Activated naive CD4-positive, alpha-beta T cell treated with anti-CD3 and anti-CD28 coated beads, Interleukin-2, amount 50 U/mL, for 24 hours (primary cell): ENCODE measurements at regions not wholly inside any gene's neighbourhood (a gene's known extent, or its start where the extent isn't known, plus 50 kb on each side); places are given as distances from the start of the nearest gene placed in this dataset.

Experiments used
- H3K27ac Mint-ChIP-seq: one replicate; pipeline ENCODE4 v1.8.0; 2021; ENCODE audit warnings: mild to moderate bottlenecking, mixed read lengths
- H3K27me3 Mint-ChIP-seq: one replicate; pipeline ENCODE4 v1.8.0; 2021; ENCODE audit warnings: mixed read lengths
- H3K36me3 Mint-ChIP-seq: one replicate; pipeline ENCODE4 v1.8.0; 2021; ENCODE audit warnings: mixed read lengths
- H3K4me1 Mint-ChIP-seq: one replicate; pipeline ENCODE4 v1.8.0; 2021; ENCODE audit warnings: mixed read lengths
- H3K4me3 Mint-ChIP-seq: one replicate; pipeline ENCODE4 v1.8.0; 2021; ENCODE audit warnings: mild to moderate bottlenecking, mixed read lengths
- H3K9me3 Mint-ChIP-seq: one replicate; pipeline ENCODE4 v1.8.0; 2021; ENCODE audit warnings: mixed read lengths

DNA sequence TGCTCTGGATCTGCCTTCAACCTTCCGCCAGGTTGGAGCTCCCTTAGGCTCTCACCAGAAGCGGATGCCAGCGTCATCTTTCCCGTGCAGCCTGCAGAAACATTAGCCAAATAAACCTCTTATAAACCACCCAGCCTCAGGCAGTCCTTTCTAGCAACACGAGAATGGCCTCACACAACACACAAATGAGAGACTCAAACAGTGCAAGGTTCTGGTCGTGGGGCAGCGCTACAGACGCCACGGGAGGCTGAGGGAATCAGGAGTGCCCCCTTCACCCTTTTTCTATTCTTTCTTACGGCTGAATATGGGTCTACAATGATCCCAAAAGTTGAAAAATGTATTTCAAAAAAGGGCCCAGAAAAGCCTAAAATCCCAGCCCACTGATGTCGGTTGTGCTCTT lies 96.4 kb downstream of the FOXL3 start:
- peaks cover 13% of the 10 kb centered on the region for H3K9me3 Mint-ChIP-seq
- H3K27ac Mint-ChIP-seq = no peak overlapping the region
- H3K4me3 Mint-ChIP-seq = no peak overlapping the region
- H3K4me1 Mint-ChIP-seq = peaks cover 15% of the 10 kb centered on the region
- H3K27me3 Mint-ChIP-seq = no peaks in the 10 kb centered on the region
- peaks cover 8% of the 10 kb centered on the region for H3K36me3 Mint-ChIP-seq

DNA sequence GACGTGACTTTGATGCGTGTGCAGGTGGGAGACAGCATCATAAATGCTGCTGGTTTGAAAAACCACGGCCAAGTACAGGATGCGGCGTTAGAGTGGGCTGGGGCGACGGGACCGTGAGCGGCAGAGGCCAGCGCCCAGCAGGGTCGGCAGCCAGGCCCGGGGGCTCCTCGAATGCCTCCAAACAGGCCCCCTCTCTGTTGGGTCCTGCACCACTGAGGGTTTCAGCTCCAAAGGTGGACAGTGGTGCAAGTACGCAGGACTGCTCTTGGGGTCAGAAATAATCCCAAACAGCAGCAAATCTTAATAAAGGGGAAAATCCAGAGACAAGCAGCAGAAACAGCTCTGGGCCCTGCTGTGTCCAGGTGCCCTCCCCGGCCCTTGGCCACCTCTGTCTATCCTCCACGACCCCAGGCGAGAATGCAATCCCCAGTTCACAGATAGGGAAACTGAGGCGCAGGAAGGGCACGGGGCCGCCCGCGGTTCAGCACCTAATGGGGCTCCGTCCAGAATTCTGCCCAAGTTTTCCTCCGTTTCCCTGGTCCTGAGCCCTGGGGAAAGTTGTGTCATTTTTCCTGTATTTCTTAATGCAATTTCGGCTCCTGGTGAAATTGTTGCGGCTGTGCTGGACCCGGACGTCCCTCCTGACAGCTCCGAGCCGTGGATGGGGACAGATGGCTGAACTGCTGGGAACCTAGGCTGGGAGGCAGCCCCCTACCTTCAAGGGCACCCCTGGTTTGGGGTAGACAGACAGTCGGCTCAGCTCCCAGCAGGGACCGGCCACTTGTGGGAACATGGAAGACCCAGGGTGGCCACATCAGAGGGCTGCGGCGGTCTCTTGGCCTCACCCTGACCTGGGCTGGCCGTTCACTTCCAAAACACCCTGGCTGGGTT lies 97.4 kb downstream of the FOXL3 start:
- Mint-ChIP-seq H3K4me1 (peaks cover 5% of the 10 kb centered on the region), H3K9me3 (peaks cover 13% of the 10 kb centered on the region), H3K27me3 (no peaks in the 10 kb centered on the region), H3K4me3 (no peak overlapping the region), H3K27ac (no peak overlapping the region), H3K36me3 (peaks cover 8% of the 10 kb centered on the region)

DNA sequence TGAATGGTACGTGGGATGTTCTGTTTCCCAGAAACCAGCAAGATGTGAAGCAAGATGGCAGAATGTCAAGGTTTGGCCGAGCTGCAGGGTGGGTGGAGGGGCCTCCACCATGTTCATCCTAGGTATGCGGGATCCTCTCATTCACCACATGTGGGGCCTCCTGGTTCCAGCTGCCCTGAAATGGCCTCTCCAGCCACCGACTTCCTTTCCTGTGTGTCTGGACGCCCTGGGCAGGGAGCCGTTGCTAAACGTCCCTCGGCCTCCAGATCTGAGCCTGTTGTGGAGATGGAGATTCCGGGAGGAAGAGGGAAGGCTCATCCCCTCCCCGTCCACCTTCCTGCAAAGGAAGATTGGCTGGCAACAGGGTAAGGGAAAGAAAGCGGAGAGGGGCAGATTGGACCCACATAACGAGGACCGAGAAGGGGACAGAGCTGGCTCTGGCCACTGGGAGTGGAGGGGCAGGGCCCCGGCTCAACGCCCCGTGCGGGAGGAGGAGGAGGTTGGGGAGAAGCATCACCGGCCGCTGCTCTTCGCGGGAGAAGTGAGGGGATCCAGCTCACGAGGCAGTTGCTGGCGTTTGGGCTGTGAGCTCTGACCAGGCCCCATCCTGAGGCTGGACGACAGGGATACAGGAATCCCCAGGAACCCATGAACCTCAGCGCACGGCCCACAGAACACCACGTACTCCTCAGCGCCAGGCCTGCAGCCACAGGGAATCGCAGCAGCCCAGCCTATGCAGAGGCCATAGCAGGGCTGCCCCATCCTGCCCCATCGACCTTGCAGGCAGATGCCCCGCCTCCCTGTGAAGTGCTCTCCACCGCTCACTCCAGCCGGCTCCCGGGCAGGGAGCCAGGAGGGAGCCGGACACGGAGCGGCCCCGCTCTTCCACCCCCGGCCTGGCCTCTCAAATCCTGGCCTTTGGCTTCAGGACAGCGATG lies 98.3 kb downstream of the FOXL3 start:
- Mint-ChIP-seq H3K36me3 (peaks cover 6% of the 10 kb centered on the region), H3K27ac (no peak overlapping the region), H3K9me3 (peaks cover 13% of the 10 kb centered on the region), H3K4me3 (no peak overlapping the region), H3K4me1 (no peaks in the 10 kb centered on the region), H3K27me3 (no peaks in the 10 kb centered on the region)

DNA sequence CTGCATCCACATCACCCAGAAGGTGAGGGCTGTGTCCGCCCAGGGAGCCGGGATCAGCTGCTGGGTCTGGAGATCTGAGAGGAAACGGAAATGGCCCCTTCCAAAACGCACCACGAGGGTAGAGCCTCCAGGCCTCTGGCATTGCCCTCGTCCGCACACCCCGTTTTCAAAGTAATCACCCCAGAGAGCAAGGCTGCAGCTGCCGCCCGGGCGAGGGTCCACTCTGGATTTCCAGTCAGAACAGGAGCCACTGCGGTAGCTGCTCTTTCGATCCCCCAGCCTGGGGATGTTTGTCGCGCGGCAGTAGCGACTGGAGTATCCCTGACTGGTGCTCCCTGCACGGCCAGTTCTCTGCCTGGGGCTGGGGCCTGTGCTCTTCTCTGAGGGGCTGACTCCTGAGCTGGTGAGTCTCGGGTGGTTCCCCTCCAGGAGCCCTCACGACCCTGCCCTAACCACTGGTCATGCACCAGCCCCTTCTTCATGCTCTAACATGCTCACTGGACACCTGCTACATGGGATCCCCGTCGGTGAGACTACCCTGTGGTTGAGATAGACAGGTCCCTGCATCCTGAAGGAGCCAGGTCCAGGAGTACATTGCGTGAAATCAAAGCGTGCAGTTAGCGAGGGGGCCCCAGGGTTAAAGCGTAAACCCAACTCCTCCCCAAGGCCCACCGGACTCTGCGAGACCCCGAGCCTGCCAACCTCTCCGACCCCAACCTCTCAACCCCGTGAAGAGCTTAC lies 99.2 kb downstream of the FOXL3 start:
- Mint-ChIP-seq H3K27me3 (no peaks in the 10 kb centered on the region), H3K36me3 (peaks cover 2% of the 10 kb centered on the region), H3K27ac (no peak overlapping the region), H3K4me1 (no peaks in the 10 kb centered on the region), H3K4me3 (no peak overlapping the region), H3K9me3 (peaks cover 5% of the 10 kb centered on the region)

DNA sequence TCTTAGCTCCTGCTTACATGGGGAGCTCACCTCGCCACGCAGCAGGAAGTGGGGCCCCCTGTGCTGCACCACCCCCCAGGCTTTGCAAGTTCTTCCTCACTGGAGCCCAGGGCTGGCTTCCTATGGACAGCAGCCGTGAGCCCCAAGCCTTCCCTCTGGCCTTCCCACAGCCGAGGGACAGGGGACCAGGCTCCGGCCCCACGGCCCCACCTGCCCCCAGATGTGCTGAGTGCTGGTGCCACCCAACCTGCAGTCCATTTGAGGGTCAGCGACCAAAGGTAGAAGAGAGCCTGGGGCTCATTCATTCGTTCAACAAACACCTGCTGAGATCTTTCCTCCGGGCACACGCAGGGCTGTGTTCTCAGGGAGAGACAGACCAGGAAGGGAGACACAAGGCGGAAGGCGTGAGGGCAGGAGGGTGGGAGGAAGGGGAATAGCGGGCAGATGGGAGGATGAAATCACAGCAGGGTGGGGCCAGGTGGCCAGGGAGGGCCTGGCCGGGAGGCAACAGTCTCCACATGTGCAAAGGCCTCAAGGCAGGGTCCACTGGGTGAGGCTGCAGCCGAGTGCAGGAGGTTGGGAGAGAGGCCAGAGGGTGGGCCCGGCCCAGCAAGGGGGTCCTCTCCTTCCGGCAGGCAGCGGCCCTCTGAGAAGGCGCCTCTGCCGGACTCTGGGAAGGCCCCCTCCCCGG lies 100.1 kb downstream of the FOXL3 start:
- Mint-ChIP-seq H3K36me3 (no peaks in the 10 kb centered on the region), H3K27ac (peak overlapping the region; percentile 46)

DNA sequence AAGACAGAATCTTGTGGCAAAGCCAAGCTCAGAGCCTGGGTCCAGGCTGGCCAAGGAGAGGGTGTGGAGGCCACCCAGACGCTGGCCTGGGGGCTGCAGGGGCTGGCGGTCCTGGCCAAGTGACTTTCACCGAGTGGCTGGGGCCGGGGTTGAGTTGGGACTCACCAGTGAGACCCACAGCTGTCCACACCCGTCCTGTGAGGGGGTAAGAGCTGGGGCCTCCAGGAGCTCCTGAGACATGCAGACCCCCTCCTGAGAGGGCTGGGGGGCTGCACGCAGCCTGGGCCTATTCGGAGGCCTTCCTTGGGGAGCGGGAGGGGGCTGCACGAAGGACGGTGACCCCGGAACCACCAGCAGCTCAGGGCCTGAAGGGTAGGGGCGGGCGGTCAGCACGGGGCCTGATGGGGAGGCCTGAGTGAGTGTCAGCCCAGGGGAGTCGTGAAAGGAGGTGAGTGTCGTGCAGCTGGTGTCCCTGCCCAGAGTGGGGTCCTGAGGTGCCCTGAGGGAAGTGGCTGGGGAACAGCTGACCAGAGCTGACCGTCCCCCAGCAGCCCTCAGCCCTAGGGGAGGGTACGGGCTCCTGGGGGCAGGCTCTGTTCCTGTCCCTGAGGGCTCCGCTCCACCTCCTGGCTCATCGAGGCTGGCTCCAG lies 100.9 kb downstream of the FOXL3 start:
- no peak overlapping the region for H3K4me3 Mint-ChIP-seq
- no peaks in the 10 kb centered on the region for H3K36me3 Mint-ChIP-seq
- H3K27ac Mint-ChIP-seq = no peak overlapping the region
- no peaks in the 10 kb centered on the region for H3K4me1 Mint-ChIP-seq
- no peaks in the 10 kb centered on the region for H3K27me3 Mint-ChIP-seq
- peaks cover 5% of the 10 kb centered on the region for H3K9me3 Mint-ChIP-seq

More for the DNA sequence above, 100.1 kb downstream of the FOXL3 start:
- H3K9me3 Mint-ChIP-seq = no peaks in the 10 kb centered on the region
- H3K4me1 Mint-ChIP-seq = no peaks in the 10 kb centered on the region
- no peak overlapping the region for H3K4me3 Mint-ChIP-seq
- H3K27me3 Mint-ChIP-seq = no peaks in the 10 kb centered on the region

DNA sequence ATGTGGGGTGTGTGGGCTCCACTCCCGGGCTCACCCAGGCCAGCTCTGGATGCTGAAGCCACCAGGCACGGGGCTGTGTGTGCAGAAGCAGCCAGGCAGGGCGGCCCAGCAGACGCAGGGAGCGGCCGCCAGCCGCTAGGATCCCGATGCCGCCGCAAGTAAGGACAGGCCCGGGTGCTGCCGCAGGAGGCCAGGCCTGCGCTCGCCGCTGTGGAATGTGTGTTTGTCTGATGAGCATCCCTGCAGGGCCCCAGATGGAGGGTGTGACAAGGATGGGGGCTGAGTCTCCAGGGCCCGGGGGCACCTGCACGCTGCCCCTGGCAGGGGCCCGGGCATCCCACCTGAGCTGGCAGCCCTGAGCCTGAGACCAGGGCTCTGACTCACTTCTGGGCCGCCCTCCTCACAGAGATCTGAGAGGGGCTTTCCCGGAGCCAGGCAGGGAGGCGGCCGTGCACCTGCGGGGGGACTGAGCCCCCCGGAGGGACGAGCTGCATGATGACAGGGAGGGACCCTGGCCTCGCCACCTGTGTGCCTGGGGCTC lies 101.5 kb downstream of the FOXL3 start:
- H3K27ac Mint-ChIP-seq = no peak overlapping the region
- H3K27me3 Mint-ChIP-seq = no peaks in the 10 kb centered on the region
- peaks cover 11% of the 10 kb centered on the region for H3K9me3 Mint-ChIP-seq
- H3K4me1 Mint-ChIP-seq = no peaks in the 10 kb centered on the region
- H3K36me3 Mint-ChIP-seq = peaks cover 5% of the 10 kb centered on the region
- no peak overlapping the region for H3K4me3 Mint-ChIP-seq

DNA sequence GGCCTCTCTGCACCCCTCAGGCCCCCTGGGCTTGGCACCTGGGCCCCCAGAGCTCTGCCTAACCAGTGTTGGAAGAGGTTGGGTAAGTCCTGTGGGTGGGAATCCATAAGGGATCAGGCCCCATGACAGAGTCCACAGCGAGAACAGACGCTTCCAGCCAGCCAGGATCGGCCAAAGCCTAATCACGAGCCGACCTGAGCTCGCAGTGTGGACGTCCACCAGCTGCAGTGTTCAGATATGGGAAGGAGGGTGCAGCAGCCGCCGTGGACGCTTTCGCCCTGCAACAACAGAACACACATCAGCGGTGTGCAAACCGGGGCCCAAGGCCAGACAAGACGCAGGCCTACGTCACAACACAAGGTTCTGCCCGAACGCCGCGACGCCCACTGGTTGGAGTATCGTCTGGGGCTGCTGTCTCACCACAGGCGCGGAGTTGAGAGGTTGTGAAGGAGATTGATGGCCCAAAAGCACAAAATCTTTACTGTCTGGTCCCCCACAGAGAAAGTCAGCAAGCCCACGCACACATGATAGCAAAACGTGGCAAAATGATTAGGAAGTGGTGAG lies 102.1 kb downstream of the FOXL3 start:
- H3K4me1 Mint-ChIP-seq = no peaks in the 10 kb centered on the region
- H3K27me3 Mint-ChIP-seq = no peaks in the 10 kb centered on the region
- H3K4me3 Mint-ChIP-seq = no peak overlapping the region
- H3K36me3 Mint-ChIP-seq = peaks cover 7% of the 10 kb centered on the region
- H3K9me3 Mint-ChIP-seq = peaks cover 17% of the 10 kb centered on the region
- no peak overlapping the region for H3K27ac Mint-ChIP-seq

DNA sequence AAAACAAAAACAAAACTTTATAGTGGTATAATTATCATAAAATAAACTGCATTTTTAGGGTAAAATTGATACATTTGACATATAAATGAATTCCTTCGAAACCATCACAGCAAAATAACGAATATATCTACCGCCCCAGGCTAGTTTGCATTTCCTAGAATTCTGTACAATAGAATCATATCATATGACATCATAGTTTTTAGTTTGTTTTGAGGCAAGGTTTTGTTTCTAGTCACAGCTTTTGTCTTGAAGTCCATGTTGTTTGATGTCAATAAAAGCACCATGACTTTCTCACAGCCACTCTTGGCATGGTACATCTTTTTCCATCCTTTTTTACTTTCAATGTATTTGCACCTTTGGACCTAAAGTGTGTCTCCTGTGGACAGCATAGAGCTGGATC lies 102.9 kb downstream of the FOXL3 start:
- Mint-ChIP-seq H3K4me1 (no peaks in the 10 kb centered on the region), H3K27ac (no peak overlapping the region), H3K4me3 (no peak overlapping the region), H3K36me3 (peaks cover 7% of the 10 kb centered on the region), H3K27me3 (no peaks in the 10 kb centered on the region), H3K9me3 (peaks cover 17% of the 10 kb centered on the region)

DNA sequence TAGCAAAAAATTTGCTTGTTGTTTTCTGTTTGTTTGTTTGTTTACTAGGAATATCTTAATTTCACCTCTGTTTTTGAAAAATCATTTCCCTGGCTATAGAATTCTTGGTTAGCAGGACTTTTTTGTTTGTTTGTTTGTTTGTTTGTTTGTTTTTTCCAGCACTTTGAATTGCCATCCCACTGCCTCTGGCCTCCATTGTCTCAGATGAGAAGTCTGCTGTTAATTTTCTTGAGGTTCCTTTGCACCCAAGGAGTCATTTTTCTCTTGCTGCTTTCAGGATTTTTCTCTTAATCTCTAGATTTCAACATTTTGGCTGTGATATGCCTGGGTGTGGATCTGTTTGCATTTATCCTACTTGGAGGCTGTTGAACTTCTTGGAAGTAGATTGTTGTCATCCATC lies 105.7 kb downstream of the FOXL3 start:
- no peak overlapping the region for H3K4me3 Mint-ChIP-seq
- H3K27me3 Mint-ChIP-seq = no peaks in the 10 kb centered on the region
- H3K4me1 Mint-ChIP-seq = no peaks in the 10 kb centered on the region

DNA sequence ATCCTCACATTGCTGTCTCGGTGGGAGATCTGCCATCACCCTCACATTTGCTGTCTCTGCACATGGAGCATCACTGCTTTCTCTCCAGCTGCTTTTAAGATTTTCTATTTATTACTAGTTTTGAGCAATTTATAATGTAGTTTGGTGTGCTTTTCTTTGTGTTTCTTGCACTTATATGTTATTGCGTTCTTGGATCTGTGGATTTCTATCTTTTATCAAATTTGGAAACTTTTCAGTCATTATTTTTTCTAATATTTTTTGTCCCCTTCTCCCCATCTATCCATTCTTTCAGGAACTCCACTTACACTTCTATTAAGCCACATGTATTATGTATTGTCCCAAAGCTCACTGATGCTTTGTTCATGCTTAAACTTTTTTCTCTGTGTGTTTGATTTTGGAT lies 108.9 kb downstream of the FOXL3 start:
- Mint-ChIP-seq H3K4me1 (no peaks in the 10 kb centered on the region), H3K27ac (no peak overlapping the region), H3K4me3 (no peak overlapping the region), H3K9me3 (peaks cover 25% of the 10 kb centered on the region), H3K36me3 (peaks cover 8% of the 10 kb centered on the region), H3K27me3 (no peaks in the 10 kb centered on the region)

More for the DNA sequence above, 105.7 kb downstream of the FOXL3 start:
- Mint-ChIP-seq H3K9me3 (peaks cover 25% of the 10 kb centered on the region), H3K27ac (no peak overlapping the region), H3K36me3 (peaks cover 8% of the 10 kb centered on the region)

DNA sequence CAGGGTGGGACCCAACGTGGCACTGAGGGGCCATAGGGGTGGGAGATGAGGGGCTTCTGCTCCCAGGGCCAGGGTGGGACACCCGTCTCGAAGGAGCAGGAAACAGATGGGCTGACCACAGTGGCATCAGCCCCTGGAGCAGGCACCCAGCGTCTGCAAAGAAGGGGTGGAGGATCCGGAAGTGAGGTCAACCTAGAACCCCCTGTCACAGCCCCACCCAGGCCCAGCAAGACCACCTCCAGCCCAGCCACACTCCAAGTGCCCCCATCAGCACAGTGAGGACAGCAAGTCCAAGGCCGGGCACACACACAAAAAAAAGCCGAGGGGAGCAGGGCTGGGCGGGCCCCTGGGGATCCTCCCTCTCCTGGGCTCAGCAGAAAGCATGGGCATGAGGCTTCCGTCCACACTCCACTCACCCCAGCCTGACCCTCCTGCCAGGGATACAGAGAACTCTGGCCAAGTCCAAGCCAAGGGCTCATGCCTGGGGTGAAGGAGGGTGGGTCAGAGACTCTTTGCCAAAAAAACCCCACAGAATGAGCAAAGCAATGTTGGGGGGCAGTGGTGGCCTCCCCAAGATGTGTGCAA lies 111.0 kb downstream of the FOXL3 start:
- H3K9me3 Mint-ChIP-seq = peaks cover 19% of the 10 kb centered on the region
- no peaks in the 10 kb centered on the region for H3K4me1 Mint-ChIP-seq
- no peaks in the 10 kb centered on the region for H3K27me3 Mint-ChIP-seq
- H3K36me3 Mint-ChIP-seq = peaks cover 7% of the 10 kb centered on the region
- no peak overlapping the region for H3K4me3 Mint-ChIP-seq
- no peak overlapping the region for H3K27ac Mint-ChIP-seq

DNA sequence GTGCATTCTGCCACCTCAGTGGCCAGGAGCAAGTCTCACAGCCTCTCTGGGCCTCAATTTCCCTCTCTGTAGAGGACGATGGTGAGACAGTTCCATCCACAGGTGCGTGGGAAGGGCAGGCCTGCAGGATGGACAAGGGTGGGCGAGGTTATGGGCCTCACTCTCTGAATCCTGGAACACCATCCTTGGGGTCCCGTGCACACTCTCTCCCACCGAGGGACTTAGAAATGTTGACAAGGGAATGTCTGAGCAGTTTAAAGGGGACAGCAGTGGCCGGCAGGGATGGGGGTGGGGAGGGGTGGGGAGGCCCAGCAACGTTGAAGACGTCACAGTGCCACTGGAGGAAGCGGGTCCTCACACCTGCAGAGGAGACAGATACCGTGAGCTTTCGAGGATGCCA lies 111.5 kb downstream of the FOXL3 start:
- H3K4me3 Mint-ChIP-seq = no peak overlapping the region

More for the DNA sequence above, 111.5 kb downstream of the FOXL3 start:
- peaks cover 14% of the 10 kb centered on the region for H3K9me3 Mint-ChIP-seq
- H3K27ac Mint-ChIP-seq = no peak overlapping the region
- peaks cover 3% of the 10 kb centered on the region for H3K36me3 Mint-ChIP-seq
- H3K27me3 Mint-ChIP-seq = no peaks in the 10 kb centered on the region
- H3K4me1 Mint-ChIP-seq = no peaks in the 10 kb centered on the region
